ENCODE measurements at regions not wholly inside any gene's neighbourhood (a gene's known extent, or its start where the extent isn't known, plus 50 kb on each side); places are given as distances from the start of the nearest gene placed in this dataset.

GRCh38 chr2:157170299-157170698 is 87.2 kb upstream of the GALNT5 start:
- POLR2A ChIA-PET, result no interaction called here

GRCh38 chr2:157172239-157172638 is 85.3 kb upstream of the GALNT5 start:
- ChIA-PET CTCF (no interaction called here), POLR2A (no interaction called here)
- TF ChIP-seq CTCF (IDR thresholded peaks at IDR 0.05; ENCODE audit: control extremely low read depth, extremely low read depth, low read depth, missing control alignments), result no peak
- DNase-seq (ENCODE audit: extremely low spot score), result no peak

More at GRCh38 chr2:157170299-157170698, 87.2 kb upstream of the GALNT5 start:
- CTCF ChIA-PET, result no interaction called here
- TF ChIP-seq CTCF (IDR thresholded peaks at IDR 0.05; ENCODE audit: control extremely low read depth, extremely low read depth, low read depth, missing control alignments), result no peak
- DNase-seq (ENCODE audit: extremely low spot score), result no peak

GRCh38 chr2:157172866-157173578 is 84.5 kb upstream of the GALNT5 start:
- TF ChIP-seq CTCF (IDR thresholded peaks at IDR 0.05; ENCODE audit: control extremely low read depth, extremely low read depth, low read depth, missing control alignments), result no peak
- POLR2A ChIA-PET, result no interaction called here
- DNase-seq (ENCODE audit: extremely low spot score), result no peak
- CTCF ChIA-PET, result no interaction called here

- ChIA-PET POLR2A (no interaction called here), CTCF (no interaction called here)
- DNase-seq (ENCODE audit: extremely low spot score), result no peak
- no peak for TF ChIP-seq CTCF (IDR thresholded peaks at IDR 0.05; ENCODE audit: control extremely low read depth, extremely low read depth, low read depth, missing control alignments)
Measured at GRCh38 chr2:157173740-157174184, 83.7 kb upstream of the GALNT5 start.

GRCh38 chr2:157174321-157174720 is 83.2 kb upstream of the GALNT5 start:
- ChIA-PET CTCF (no interaction called here), POLR2A (no interaction called here)
- TF ChIP-seq CTCF (IDR thresholded peaks at IDR 0.05; ENCODE audit: control extremely low read depth, extremely low read depth, low read depth, missing control alignments), result no peak
- no peak for DNase-seq (ENCODE audit: extremely low spot score)

- CTCF ChIA-PET, result no interaction called here
- DNase-seq (ENCODE audit: extremely low spot score), result no peak
- no peak for TF ChIP-seq CTCF (IDR thresholded peaks at IDR 0.05; ENCODE audit: control extremely low read depth, extremely low read depth, low read depth, missing control alignments)
- POLR2A ChIA-PET, result no interaction called here
Measured at GRCh38 chr2:157176602-157177001, 80.9 kb upstream of the GALNT5 start.
